Loucy (cell line): ENCODE measurements at regions not wholly inside any gene's neighbourhood (a gene's known extent, or its start where the extent isn't known, plus 50 kb on each side); places are given as distances from the start of the nearest gene placed in this dataset.

Source experiments
- EZH2phosphoT487 ChIP-seq: fragments of 200-600 bp; IDR thresholded peaks from 2 replicates; pipeline ENCODE4 v1.6.1; 2018; ENCODE audit warnings: antibody characterized with exemption, mild to moderate bottlenecking, moderate library complexity, borderline replicate concordance
- TF ChIP-seq, protein P1 (sequence below): fragments of 200-600 bp; sonication (generic); conservative IDR thresholded peaks from 2 replicates; pipeline ENCODE4 v1.5.1; 2014; ENCODE audit warnings: mild to moderate bottlenecking, antibody characterized with exemption, low read length

DNA sequence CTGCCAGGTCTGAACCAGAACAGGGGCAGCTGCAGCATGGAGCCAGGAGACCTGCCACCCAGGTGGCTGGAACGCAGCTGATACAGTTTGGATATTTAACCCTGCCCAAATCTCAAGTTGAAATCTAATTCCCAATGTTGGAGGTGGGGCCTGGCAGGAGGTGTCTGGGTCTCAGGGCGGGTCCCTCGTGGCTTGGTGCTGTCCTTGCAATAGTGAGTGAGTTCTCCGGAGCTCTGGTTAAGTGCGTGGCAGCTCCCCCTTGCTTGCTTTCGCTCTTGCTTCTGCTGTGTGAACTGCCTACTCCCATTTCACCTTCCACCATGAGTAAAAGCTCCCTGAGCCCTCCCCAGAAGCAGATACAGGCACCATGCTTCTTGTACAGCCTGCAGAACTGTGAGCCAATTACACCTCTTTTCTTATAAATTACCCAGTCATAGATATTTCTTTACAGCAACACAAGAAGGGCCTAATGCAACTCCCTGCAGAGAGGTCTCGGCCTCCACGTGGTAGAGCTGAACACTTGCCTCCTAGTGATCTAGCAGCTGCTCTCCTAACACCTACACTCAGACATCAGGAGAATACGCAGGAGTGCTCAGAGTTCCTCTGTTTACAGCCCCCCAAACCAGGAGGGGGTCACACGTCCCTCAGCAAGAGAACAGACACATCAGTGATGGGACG, 203.7 kb downstream of the CTTN start:
- TF ChIP-seq, protein P1, sequence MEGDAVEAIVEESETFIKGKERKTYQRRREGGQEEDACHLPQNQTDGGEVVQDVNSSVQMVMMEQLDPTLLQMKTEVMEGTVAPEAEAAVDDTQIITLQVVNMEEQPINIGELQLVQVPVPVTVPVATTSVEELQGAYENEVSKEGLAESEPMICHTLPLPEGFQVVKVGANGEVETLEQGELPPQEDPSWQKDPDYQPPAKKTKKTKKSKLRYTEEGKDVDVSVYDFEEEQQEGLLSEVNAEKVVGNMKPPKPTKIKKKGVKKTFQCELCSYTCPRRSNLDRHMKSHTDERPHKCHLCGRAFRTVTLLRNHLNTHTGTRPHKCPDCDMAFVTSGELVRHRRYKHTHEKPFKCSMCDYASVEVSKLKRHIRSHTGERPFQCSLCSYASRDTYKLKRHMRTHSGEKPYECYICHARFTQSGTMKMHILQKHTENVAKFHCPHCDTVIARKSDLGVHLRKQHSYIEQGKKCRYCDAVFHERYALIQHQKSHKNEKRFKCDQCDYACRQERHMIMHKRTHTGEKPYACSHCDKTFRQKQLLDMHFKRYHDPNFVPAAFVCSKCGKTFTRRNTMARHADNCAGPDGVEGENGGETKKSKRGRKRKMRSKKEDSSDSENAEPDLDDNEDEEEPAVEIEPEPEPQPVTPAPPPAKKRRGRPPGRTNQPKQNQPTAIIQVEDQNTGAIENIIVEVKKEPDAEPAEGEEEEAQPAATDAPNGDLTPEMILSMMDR: no peak
- TF ChIP-seq EZH2phosphoT487: no peak
